ENCODE measurements at regions not wholly inside any gene's neighbourhood (a gene's known extent, or its start where the extent isn't known, plus 50 kb on each side); places are given as distances from the start of the nearest gene placed in this dataset.

DNA sequence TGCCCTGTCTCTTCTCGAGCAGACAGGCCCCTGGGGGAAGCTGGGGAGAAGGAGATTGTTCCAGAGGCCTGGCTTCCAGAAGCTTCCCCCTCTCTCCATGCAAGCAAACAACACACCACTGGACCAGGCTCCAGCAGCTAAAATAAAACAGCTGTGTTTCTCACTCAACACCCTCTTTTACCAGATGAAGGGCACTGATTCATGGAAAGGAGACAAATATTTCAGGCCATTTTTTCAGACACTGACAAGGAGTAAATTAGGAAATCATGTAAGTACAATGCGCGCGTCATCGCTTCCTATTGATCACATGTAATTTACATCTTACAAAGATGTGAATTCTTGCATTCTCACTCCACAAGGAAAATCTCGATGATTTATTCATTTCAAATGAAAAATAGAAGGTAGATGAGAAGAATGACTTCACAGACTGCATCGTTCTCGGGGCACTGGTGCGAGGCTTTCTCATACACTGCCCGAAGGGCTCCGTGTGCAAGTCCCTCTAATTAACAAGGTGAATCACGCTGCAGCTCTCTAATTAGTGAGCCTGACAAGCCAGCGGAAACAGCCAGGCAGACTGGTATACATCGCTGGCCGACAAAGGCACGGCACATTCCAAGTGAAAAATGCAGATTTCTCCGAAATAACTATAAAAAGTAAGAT is 153.6 kb downstream of the KCTD15 start:
- TF ChIP-seq EZH2 (IDR thresholded peaks at IDR 0.05) (no peak), POLR2AphosphoS5 (IDR thresholded peaks at IDR 0.05; ENCODE audit: borderline replicate concordance, low read depth, low read length) (no peak)
